ENCODE measurements at regions not wholly inside any gene's neighbourhood (a gene's known extent, or its start where the extent isn't known, plus 50 kb on each side); places are given as distances from the start of the nearest gene placed in this dataset.

- no peak overlapping the region for H3K4me3 ChIP-seq
Measured at GRCh38 chr7:17406738-17407137, 108.3 kb downstream of the AHR start.

GRCh38 chr7:17407229-17407628 is 108.8 kb downstream of the AHR start:
- H3K4me3 ChIP-seq = no peak overlapping the region
- H3K27ac ChIP-seq = peak overlapping the region; percentile 70 to 87
- TF ChIP-seq POLR2A (IDR thresholded peaks at IDR 0.05; ENCODE audit: low read length) (no peak), MAFK (IDR thresholded peaks at IDR 0.05; ENCODE audit: partially characterized antibody) (peak; percentile 65)
- peaks cover 44% of the 10 kb centered on the region for H3K4me1 ChIP-seq
- FAIRE-seq (no peak), ATAC-seq (no peak), DNase-seq (ENCODE audit: low read depth in 1 of 2, low spot score in 1 of 2) (no peak)
- ChIA-PET POLR2A (no interaction called here), CTCF (interaction anchor here (0.7 to 1.5 kb wide), 6 partner anchors 38 to 489 kb away, joined by 3 read pairs; partner anchors contain the start of gene AHR)
- peak overlapping the region; percentile 78 for H3K4me2 ChIP-seq
- H3K9me3 ChIP-seq = no peaks in the 10 kb centered on the region; the same call in 2 of the 3 replicates

More at GRCh38 chr7:17406738-17407137, 108.3 kb downstream of the AHR start:
- WGBS (ENCODE audit: missing lambda C conversion rate) = 18% methylated on average over 3 of the region's 3 CpGs
- H3K4me1 ChIP-seq = peaks cover 44% of the 10 kb centered on the region
- no peak for TF ChIP-seq EHF (CRISPR knock-in tag; IDR thresholded peaks at IDR 0.05)
- no peak for TF ChIP-seq CHD4 (IDR thresholded peaks at IDR 0.05; ENCODE audit: borderline replicate concordance)
- TF ChIP-seq SMC3 (IDR thresholded peaks at IDR 0.05) = no peak
- no peak for TF ChIP-seq EHMT2 (IDR thresholded peaks at IDR 0.05; ENCODE audit: low read depth)
- no peak for TF ChIP-seq SREBF2 (IDR thresholded peaks at IDR 0.05)
- TF ChIP-seq, protein P1, sequence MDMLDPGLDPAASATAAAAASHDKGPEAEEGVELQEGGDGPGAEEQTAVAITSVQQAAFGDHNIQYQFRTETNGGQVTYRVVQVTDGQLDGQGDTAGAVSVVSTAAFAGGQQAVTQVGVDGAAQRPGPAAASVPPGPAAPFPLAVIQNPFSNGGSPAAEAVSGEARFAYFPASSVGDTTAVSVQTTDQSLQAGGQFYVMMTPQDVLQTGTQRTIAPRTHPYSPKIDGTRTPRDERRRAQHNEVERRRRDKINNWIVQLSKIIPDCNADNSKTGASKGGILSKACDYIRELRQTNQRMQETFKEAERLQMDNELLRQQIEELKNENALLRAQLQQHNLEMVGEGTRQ (IDR thresholded peaks at IDR 0.05) = no peak
- TF ChIP-seq CBX8 (IDR thresholded peaks at IDR 0.05) = no peak
- no peak for TF ChIP-seq MAX (IDR thresholded peaks at IDR 0.05)
- no peak for TF ChIP-seq RFX5 (IDR thresholded peaks at IDR 0.05)
- TF ChIP-seq FOSL2 (IDR thresholded peaks at IDR 0.05) = no peak
- peak; percentile 19; the same call in 1 of the 2 replicates for TF ChIP-seq FOSL2 (CRISPR knock-in tag; IDR thresholded peaks at IDR 0.05)
- 0 out of 2 replicates have a peak, but pooled peaks have one; percentile 39 for TF ChIP-seq TFCP2L1 (CRISPR knock-in tag; IDR thresholded peaks at IDR 0.05)
- TF ChIP-seq, protein P2, sequence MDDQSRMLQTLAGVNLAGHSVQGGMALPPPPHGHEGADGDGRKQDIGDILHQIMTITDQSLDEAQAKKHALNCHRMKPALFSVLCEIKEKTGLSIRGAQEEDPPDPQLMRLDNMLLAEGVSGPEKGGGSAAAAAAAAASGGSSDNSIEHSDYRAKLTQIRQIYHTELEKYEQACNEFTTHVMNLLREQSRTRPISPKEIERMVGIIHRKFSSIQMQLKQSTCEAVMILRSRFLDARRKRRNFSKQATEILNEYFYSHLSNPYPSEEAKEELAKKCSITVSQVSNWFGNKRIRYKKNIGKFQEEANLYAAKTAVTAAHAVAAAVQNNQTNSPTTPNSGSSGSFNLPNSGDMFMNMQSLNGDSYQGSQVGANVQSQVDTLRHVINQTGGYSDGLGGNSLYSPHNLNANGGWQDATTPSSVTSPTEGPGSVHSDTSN (IDR thresholded peaks at IDR 0.05) = no peak
- peak in 1 of 2 experiments; percentile 22; a peak in 1 of 5 replicates for TF ChIP-seq EP300 (IDR thresholded peaks at IDR 0.05)
- TF ChIP-seq RARB (CRISPR knock-in tag; IDR thresholded peaks at IDR 0.05) = no peak
- no peak for TF ChIP-seq ESRRA (IDR thresholded peaks at IDR 0.05; ENCODE audit: borderline replicate concordance, low read length)
- no peak for TF ChIP-seq ZFP36 (IDR thresholded peaks at IDR 0.05; ENCODE audit: borderline replicate concordance, partially characterized antibody)
- 0 out of 4 replicates have a peak, but pooled peaks of 1 of the 2 experiments have one; percentile 39 for TF ChIP-seq CEBPB (IDR thresholded peaks at IDR 0.05)
- DNase-seq (ENCODE audit: low read depth in 1 of 2, low spot score in 1 of 2) (peak in 1 of 2 experiments; percentile 61), ATAC-seq (peak in 1 of 2 experiments; percentile 46; a peak in 3 of 6 replicates), FAIRE-seq (peak; percentile 78)
- POLR2A ChIA-PET = no interaction called here
- H3K27ac ChIP-seq = peak overlapping the region; percentile 70 to 87
- no peaks in the 10 kb centered on the region; the same call in 2 of the 3 replicates for H3K9me3 ChIP-seq
- CTCF ChIA-PET = interaction anchor here (0.7 to 1.8 kb wide), 5 partner anchors 39 to 488 kb away, joined by 3 to 5 read pairs (median 3); partner anchors contain the start of gene AHR
- H3K4me2 ChIP-seq = peak overlapping the region; percentile 78

DNA sequence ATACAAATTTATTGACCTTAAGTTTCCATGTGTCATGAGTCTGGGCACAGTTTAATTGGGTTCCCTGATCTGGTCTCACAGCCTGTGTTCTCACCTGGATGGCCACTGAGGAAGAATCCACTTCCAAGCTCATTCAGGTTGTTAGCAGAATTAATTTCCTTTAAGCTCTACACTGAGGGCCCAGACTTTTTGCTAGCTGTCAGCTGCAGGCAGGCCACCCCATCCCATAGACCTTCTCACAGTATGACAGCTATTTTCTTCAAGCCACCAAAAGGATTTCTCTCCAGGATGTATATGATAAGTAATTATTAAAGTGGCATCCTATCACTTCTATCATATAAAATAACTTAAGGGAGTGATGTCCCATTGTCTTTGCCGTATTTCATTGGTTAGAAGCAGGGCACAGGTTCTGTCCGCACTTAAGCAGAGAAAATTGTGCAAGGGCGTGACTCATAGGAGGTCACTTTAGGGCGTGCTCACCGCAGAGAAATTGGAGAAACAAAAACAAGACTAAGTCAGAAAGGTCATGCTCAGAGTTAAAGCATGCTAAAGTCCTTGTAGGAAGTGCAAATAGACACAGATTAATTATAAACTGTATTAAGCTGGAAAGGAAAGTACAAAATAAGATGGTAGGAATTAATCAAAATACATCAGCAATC is 109.9 kb downstream of the AHR start:
- FAIRE-seq (peak; percentile 99), DNase-seq (ENCODE audit: low read depth in 1 of 2, low spot score in 1 of 2) (peak; percentile 61 to 95), ATAC-seq (peak; percentile 88 to 92)
- H3K4me2 ChIP-seq = peak overlapping the region; percentile 78
- H3K4me1 ChIP-seq = peaks cover 44% of the 10 kb centered on the region
- H3K4me3 ChIP-seq = no peak overlapping the region
- POLR2A ChIA-PET = no interaction called here
- H3K27ac ChIP-seq = peak overlapping the region; percentile 70 to 89
- CTCF ChIA-PET = interaction anchor here (1.0 to 1.4 kb wide), 2 partner anchors 150 to 233 kb away, joined by 3 read pairs; no protein-coding TSS in a partner anchor
- 0% methylated on average over 5 of the region's 5 CpGs for WGBS (ENCODE audit: missing lambda C conversion rate)
- no peaks in the 10 kb centered on the region for H3K9me3 ChIP-seq
- peak; percentile 97 for TF ChIP-seq FOSL2 (IDR thresholded peaks at IDR 0.05)
- TF ChIP-seq FOSL2 (CRISPR knock-in tag; IDR thresholded peaks at IDR 0.05) = peak; percentile 99
- peak; percentile 66; the same call in 1 of the 2 replicates for TF ChIP-seq RARB (CRISPR knock-in tag; IDR thresholded peaks at IDR 0.05)
- TF ChIP-seq CEBPB (IDR thresholded peaks at IDR 0.05) = peak; percentile 96 to 99
- peak; percentile 80 to 84; a peak in 3 of 5 replicates for TF ChIP-seq EP300 (IDR thresholded peaks at IDR 0.05)
- TF ChIP-seq JUN (IDR thresholded peaks at IDR 0.05) = peak; percentile 89 to 95
- TF ChIP-seq, protein P3, sequence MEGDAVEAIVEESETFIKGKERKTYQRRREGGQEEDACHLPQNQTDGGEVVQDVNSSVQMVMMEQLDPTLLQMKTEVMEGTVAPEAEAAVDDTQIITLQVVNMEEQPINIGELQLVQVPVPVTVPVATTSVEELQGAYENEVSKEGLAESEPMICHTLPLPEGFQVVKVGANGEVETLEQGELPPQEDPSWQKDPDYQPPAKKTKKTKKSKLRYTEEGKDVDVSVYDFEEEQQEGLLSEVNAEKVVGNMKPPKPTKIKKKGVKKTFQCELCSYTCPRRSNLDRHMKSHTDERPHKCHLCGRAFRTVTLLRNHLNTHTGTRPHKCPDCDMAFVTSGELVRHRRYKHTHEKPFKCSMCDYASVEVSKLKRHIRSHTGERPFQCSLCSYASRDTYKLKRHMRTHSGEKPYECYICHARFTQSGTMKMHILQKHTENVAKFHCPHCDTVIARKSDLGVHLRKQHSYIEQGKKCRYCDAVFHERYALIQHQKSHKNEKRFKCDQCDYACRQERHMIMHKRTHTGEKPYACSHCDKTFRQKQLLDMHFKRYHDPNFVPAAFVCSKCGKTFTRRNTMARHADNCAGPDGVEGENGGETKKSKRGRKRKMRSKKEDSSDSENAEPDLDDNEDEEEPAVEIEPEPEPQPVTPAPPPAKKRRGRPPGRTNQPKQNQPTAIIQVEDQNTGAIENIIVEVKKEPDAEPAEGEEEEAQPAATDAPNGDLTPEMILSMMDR (IDR thresholded peaks at IDR 0.05) = no peak
- TF ChIP-seq RAD21 (conservative IDR thresholded peaks at IDR 0.05 in 1 of 2, IDR thresholded peaks at IDR 0.05 in 1 of 2) = peak in 1 of 2 experiments; percentile 43
- TF ChIP-seq ESRRA (IDR thresholded peaks at IDR 0.05; ENCODE audit: borderline replicate concordance, low read length) = peak; percentile 88; the same call in 1 of the 2 replicates
- TF ChIP-seq FOXS1 (CRISPR knock-in tag; IDR thresholded peaks at IDR 0.05) = peak; percentile 59; the same call in 1 of the 2 replicates
- TF ChIP-seq SMC3 (IDR thresholded peaks at IDR 0.05) = peak; percentile 60; the same call in 2 of the 3 replicates
- no peak for TF ChIP-seq FOSB (CRISPR knock-in tag; IDR thresholded peaks at IDR 0.05)
- no peak for TF ChIP-seq NPAS2 (CRISPR knock-in tag; IDR thresholded peaks at IDR 0.05; ENCODE audit: borderline replicate concordance)
- TF ChIP-seq PHF8 (IDR thresholded peaks at IDR 0.05; ENCODE audit: borderline replicate concordance, low read depth) = no peak
- peak; percentile 87 for TF ChIP-seq MAX (IDR thresholded peaks at IDR 0.05)
- TF ChIP-seq, protein P4, sequence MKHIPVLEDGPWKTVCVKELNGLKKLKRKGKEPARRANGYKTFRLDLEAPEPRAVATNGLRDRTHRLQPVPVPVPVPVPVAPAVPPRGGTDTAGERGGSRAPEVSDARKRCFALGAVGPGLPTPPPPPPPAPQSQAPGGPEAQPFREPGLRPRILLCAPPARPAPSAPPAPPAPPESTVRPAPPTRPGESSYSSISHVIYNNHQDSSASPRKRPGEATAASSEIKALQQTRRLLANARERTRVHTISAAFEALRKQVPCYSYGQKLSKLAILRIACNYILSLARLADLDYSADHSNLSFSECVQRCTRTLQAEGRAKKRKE (CRISPR knock-in tag; IDR thresholded peaks at IDR 0.05; ENCODE audit: low read depth) = no peak
